H1 (cell line): ENCODE measurements at regions not wholly inside any gene's neighbourhood (a gene's known extent, or its start where the extent isn't known, plus 50 kb on each side); places are given as distances from the start of the nearest gene placed in this dataset.
"Not testable (repeated sequence)": the region's sequence is repeated elsewhere in the genome, so short reads cannot be mapped to it uniquely, and the experiment has no call there.

ENCODE experiments used
- CTCF ChIA-PET: fragments of 300-600 bp; sonication (Branson Sonifier 250); formaldehyde crosslinking; loops from one replicate; lab custom pipeline; 2021; ENCODE audit not compliant: partially characterized antibody; lab: Charles Lee
- POLR2A ChIA-PET: fragments of 300-600 bp; sonication (Branson Sonifier 250); formaldehyde crosslinking; loops from one replicate; lab custom pipeline; 2021; ENCODE audit warnings: inconsistent platforms; ENCODE audit not compliant: partially characterized antibody; lab: Charles Lee
- DNase-seq, 2 experiments: peaks; one replicate each; pipeline versions ENCODE4 v3.0.0 to v3.0.0-alpha.2; 2010 to 2022; ENCODE audit warnings: low spot score in 2 of 2, low read depth in 1 of 2, mixed read lengths in 1 of 2
- FAIRE-seq: peaks from 2 replicates; lab custom pipeline; 2011; peaks lifted over from hg19 to GRCh38; lab: Jason Lieb, UNC
- H2AFZ ChIP-seq: 2 replicates; pipeline ENCODE4 v1.8.1; 2012; ENCODE audit warnings: low read length, inconsistent platforms
- H2AK5ac ChIP-seq: 2 replicates; pipeline ENCODE4 v1.6.1; 2013; ENCODE audit warnings: low read depth, low read length
- H2BK120ac ChIP-seq: replicated peaks from 2 replicates; pipeline ENCODE3; 2013; ENCODE audit warnings: low read depth, low read length, inconsistent platforms
- H2BK12ac ChIP-seq: 2 replicates; pipeline ENCODE4 v1.6.1; 2013; ENCODE audit warnings: low read depth, low read length
- H2BK15ac ChIP-seq: 2 replicates; pipeline ENCODE4 v1.6.1; 2013; ENCODE audit warnings: low read length
- H2BK20ac ChIP-seq: 2 replicates; pipeline ENCODE4 v1.6.1; 2013; ENCODE audit warnings: low read length
- H2BK5ac ChIP-seq: 2 replicates; pipeline ENCODE4 v1.6.1; 2013; ENCODE audit warnings: low read depth, low read length
- H3K14ac ChIP-seq: 2 replicates; pipeline ENCODE4 v1.6.1; 2013; ENCODE audit warnings: inconsistent platforms; ENCODE audit not compliant: insufficient read length
- H3K18ac ChIP-seq: 2 replicates; pipeline ENCODE4 v1.6.1; 2013; ENCODE audit warnings: low read length; ENCODE audit errors: extremely low read depth
- H3K23ac ChIP-seq: 2 replicates; pipeline ENCODE4 v1.6.1; 2013; ENCODE audit warnings: inconsistent platforms; ENCODE audit not compliant: insufficient read length
- H3K23me2 ChIP-seq: 2 replicates; pipeline ENCODE4 v1.6.1; 2013; ENCODE audit warnings: low read depth, low read length
- H3K27ac ChIP-seq: 2 replicates; pipeline ENCODE4 v1.6.1; 2011; ENCODE audit warnings: low read depth, low read length, inconsistent platforms
- H3K27me3 ChIP-seq, 4 experiments: replicated peaks in 1 of 4; 1 replicate in 1 of 4; 2 replicates in 3 of 4; pipeline versions ENCODE4 v1.6.1 to v1.8.1; 2011 to 2013; ENCODE audit warnings: low read length in 3 of 4, mild to moderate bottlenecking in 3 of 4, inconsistent platforms in 2 of 4, mixed read lengths in 2 of 4, moderate library complexity in 1 of 4; ENCODE audit not compliant: control insufficient read depth in 3 of 4, insufficient read depth in 3 of 4; ENCODE audit errors: extremely low read depth in 1 of 4
- H3K36me3 ChIP-seq, 4 experiments: 2 replicates each; pipeline versions ENCODE4 v1.6.1 to v1.8.1; 2011 to 2013; ENCODE audit warnings: mild to moderate bottlenecking in 4 of 4, low read length in 3 of 4, moderate library complexity in 2 of 4, control low read depth in 1 of 4, inconsistent platforms in 1 of 4; ENCODE audit not compliant: insufficient read depth in 4 of 4, control insufficient read depth in 2 of 4
- H3K4ac ChIP-seq: replicated peaks from 2 replicates; pipeline ENCODE3; 2013; ENCODE audit warnings: low read length, low read depth, mixed read lengths, inconsistent platforms; ENCODE audit not compliant: insufficient read length
- H3K4me1 ChIP-seq, 4 experiments: replicated peaks in 1 of 4; 1 replicate in 1 of 4; 2 replicates in 3 of 4; pipeline versions ENCODE4 v1.6.1 to v1.8.1; 2011 to 2013; ENCODE audit warnings: low read length in 3 of 4, inconsistent platforms in 2 of 4, mixed read lengths in 1 of 4; ENCODE audit not compliant: insufficient read depth in 4 of 4, control insufficient read depth in 3 of 4
- H3K4me2 ChIP-seq, 2 experiments: 2 replicates each; pipeline versions ENCODE4 v1.6.1 to v1.8.1; 2011 to 2013; ENCODE audit warnings: low read depth in 2 of 2, low read length in 2 of 2, control low read depth in 1 of 2, inconsistent platforms in 1 of 2, mild to moderate bottlenecking in 1 of 2; ENCODE audit not compliant: insufficient read depth in 1 of 2
- H3K4me3 ChIP-seq, 4 experiments: fragments of 200-600, 300-600 bp in 1 of 4; sonication (generic), shearing (Covaris generic), sonication (Bioruptor Twin) in 1 of 4; 2 replicates each; pipeline versions ENCODE4 v1.5.1 to v1.8.1; 2011 to 2016; ENCODE audit warnings: low read length in 4 of 4, low read depth in 3 of 4, control low read depth in 2 of 4, inconsistent platforms in 2 of 4, mild to moderate bottlenecking in 2 of 4, mixed read lengths in 1 of 4, moderate library complexity in 1 of 4; ENCODE audit not compliant: insufficient read depth in 2 of 4; ENCODE audit errors: extremely low read depth in 1 of 4
- H3K56ac ChIP-seq: replicated peaks from 2 replicates; pipeline ENCODE3; 2013; ENCODE audit warnings: low read depth, mild to moderate bottlenecking, mixed read lengths, low read length, inconsistent platforms; ENCODE audit not compliant: insufficient read length
- H3K79me1 ChIP-seq: 2 replicates; pipeline ENCODE4 v1.6.1; 2013; ENCODE audit warnings: low read depth, low read length, control low read depth
- H3K79me2 ChIP-seq, 2 experiments: 2 replicates each; pipeline versions ENCODE4 v1.6.1 to v1.8.1; 2012 to 2013; ENCODE audit warnings: low read length in 2 of 2, mild to moderate bottlenecking in 2 of 2, inconsistent platforms in 1 of 2; ENCODE audit not compliant: insufficient read depth in 2 of 2, control insufficient read depth in 1 of 2
- H3K9ac ChIP-seq, 4 experiments: replicated peaks in 1 of 4; 1 replicate in 1 of 4; 2 replicates in 3 of 4; pipeline versions ENCODE4 v1.6.1 to v1.8.1; 2011 to 2013; ENCODE audit warnings: low read depth in 3 of 4, low read length in 3 of 4, control low read depth in 2 of 4, mild to moderate bottlenecking in 2 of 4, moderate library complexity in 2 of 4, inconsistent platforms in 1 of 4; ENCODE audit errors: extremely low read depth in 1 of 4
- H3K9me3 ChIP-seq, 2 experiments: 2 replicates each; pipeline versions ENCODE4 v1.6.1 to v1.8.1; 2012 to 2013; ENCODE audit warnings: mild to moderate bottlenecking in 2 of 2, moderate library complexity in 2 of 2, control low read depth in 1 of 2, inconsistent platforms in 1 of 2, low read depth in 1 of 2, low read length in 1 of 2, mixed read lengths in 1 of 2; ENCODE audit not compliant: insufficient read depth in 2 of 2
- H4K20me1 ChIP-seq, 2 experiments: replicated peaks in 1 of 2; 2 replicates each; pipeline versions ENCODE3 to v1.8.1; 2011 to 2013; ENCODE audit warnings: inconsistent platforms in 2 of 2, low read length in 2 of 2, mild to moderate bottlenecking in 1 of 2; ENCODE audit not compliant: insufficient read depth in 2 of 2, control insufficient read depth in 1 of 2
- H4K5ac ChIP-seq: 2 replicates; pipeline ENCODE4 v1.6.1; 2013; ENCODE audit warnings: low read length, low read depth, mixed read lengths, inconsistent platforms; ENCODE audit not compliant: insufficient read length
- H4K8ac ChIP-seq: 2 replicates; pipeline ENCODE4 v1.8.0; 2013; ENCODE audit warnings: mild to moderate bottlenecking, moderate library complexity, low read length, inconsistent platforms; ENCODE audit not compliant: insufficient read depth; ENCODE audit errors: extremely low read depth
- H4K91ac ChIP-seq: replicated peaks from 2 replicates; pipeline ENCODE3; 2013; ENCODE audit warnings: low read length, mixed read lengths, inconsistent platforms; ENCODE audit not compliant: insufficient read length
- WGBS, 2 experiments: shearing (Covaris generic) in 1 of 2; methylation state at CpG; one replicate each; pipeline versions ENCODE4 v1.1.6 to v1.1.7; 2013 to 2015; ENCODE audit warnings: low lambda C conversion rate in 2 of 2, mixed read lengths in 2 of 2, inconsistent platforms in 1 of 2, low coverage in 1 of 2, missing lambda C conversion rate in 1 of 2; ENCODE audit not compliant: insufficient replicate concordance in 2 of 2, insufficient coverage in 1 of 2, insufficient read length in 1 of 2; ENCODE audit errors: extremely low coverage in 1 of 2, missing lambda C conversion rate in 1 of 2; 5-methylcytosine and 5-hydroxymethylcytosine counted together

DNA sequence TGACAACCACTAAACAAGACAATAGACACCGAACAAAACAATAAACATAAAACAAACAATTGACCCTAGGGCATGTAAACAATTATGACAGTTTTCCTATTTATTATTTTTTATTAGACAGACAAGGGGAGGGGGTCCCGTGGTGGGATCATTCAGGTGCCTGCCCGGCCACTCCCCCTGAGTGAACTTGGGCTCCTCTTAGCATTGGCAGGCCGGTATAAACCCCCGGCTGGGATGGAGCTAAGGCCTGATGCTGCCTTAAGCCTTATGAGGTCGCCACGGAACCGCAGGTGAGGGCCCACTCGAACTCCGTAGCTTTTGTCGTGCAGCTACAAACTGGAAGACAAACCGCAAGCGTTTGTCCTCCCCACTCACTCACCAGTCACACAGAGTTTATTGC is 121.8 kb upstream of the KCNJ3 start:
- CTCF ChIA-PET, H3K23ac ChIP-seq: not testable (repeated sequence)
- 87% methylated on average over 13 of the region's 13 CpGs; no CpG with 5 or more reads in 1 of the 2 experiments for WGBS, 2 experiments

More for the DNA sequence above, 121.8 kb upstream of the KCNJ3 start:
- H3K23me2 ChIP-seq, H2BK5ac ChIP-seq, H3K79me1 ChIP-seq, H2BK12ac ChIP-seq, H2AK5ac ChIP-seq, H3K14ac ChIP-seq, H3K4me2 ChIP-seq, H3K9me3 ChIP-seq, H3K4me3 ChIP-seq, H3K4ac ChIP-seq, H2BK20ac ChIP-seq, H4K91ac ChIP-seq, H3K27me3 ChIP-seq, H4K20me1 ChIP-seq, H3K18ac ChIP-seq, H3K79me2 ChIP-seq, H3K4me1 ChIP-seq, DNase-seq, H3K36me3 ChIP-seq, H3K27ac ChIP-seq, H3K56ac ChIP-seq, H2BK120ac ChIP-seq, H2AFZ ChIP-seq, FAIRE-seq, H2BK15ac ChIP-seq, H3K9ac ChIP-seq, POLR2A ChIA-PET, H4K8ac ChIP-seq, H4K5ac ChIP-seq: not testable (repeated sequence)
